ENCODE measurements at regions not wholly inside any gene's neighbourhood (a gene's known extent, or its start where the extent isn't known, plus 50 kb on each side); places are given as distances from the start of the nearest gene placed in this dataset.
"Not testable (repeated sequence)": the region's sequence is repeated elsewhere in the genome, so short reads cannot be mapped to it uniquely, and the experiment has no call there.

- in situ Hi-C loops (cut with HindIII; ENCODE audit: low sequenced_read_pairs), result no loop called here
Observed at GRCh38 chr1:222187566-222188332, 360.2 kb downstream of the HHIPL2 start.

DNA sequence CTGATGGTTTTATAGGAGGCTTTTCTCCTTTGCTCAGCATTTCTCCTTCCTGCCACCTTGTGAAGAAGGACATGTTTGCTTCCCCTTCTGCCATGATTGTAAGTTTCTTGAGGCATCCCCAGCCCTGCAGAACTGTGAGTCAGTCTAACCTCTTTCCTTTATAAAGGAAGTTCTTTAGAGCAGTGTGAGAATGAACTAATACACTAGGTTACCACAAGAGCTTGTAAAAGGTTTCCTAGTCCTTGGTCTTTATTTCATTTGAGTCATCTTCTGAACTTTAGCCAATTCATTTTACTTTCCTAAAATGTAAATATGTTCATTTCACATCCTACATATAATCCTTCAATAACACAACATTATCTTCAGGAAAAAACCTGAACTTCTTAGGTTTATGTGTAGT, 365.3 kb downstream of the HHIPL2 start:
- in situ Hi-C loops (cut with HindIII; ENCODE audit: low sequenced_read_pairs), result no loop called here

DNA sequence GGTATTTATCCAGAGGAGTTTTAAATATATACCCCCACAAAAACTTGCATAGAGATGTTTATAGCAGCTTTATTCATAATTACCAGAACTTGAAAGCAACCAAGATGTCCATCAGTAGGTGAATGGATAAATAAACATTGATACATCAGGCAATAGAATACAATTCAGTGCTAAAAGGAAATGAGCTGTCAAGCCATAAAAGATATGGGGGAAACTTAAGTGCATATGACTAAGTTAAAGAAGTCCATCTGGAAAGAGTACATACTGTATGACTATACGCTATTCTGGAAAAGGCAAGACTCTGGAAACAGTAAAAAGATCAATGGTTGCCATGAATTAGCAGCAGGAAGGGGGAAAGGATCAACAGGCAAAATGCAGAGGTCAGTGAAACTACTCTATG, 366.7 kb downstream of the HHIPL2 start:
- in situ Hi-C loops (cut with HindIII; ENCODE audit: low sequenced_read_pairs), result no loop called here

DNA sequence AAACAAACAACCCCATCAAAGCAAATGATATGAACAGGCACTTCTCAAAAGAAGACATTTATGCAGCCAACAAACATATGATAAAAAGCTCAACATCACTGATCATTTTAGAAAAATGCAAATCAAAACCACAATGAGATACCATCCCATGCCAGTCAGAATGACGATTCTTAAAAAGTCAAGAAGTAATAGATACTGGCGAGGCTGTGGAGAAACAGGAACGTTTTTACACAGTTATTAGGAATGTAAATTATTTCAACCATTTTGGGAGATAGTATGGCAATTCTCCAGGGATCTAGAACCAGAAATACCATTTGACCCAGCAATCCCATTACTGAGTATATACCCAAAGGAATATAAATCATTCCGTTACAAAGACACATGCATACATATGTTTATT, 370.4 kb downstream of the HHIPL2 start:
- in situ Hi-C loops (cut with HindIII; ENCODE audit: low sequenced_read_pairs), result not testable (repeated sequence)

DNA sequence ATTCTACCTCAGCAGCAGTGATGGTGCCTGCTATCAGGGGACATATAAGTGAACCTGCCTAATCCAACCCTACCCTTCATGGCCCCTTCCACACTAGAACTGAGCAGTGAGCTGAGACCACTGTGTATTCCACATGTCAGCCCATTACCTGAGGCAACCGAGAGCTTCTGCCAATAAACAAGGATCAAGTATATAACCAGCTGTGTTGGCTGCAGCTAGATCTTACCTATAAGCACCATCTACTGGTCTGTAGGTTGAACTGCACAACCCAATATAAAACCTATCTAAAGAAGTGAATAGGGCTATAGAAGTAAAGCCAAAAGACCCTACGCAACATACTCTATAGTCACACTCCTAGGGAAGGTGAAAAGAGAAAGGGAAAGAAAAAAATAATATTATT, 376.9 kb downstream of the HHIPL2 start:
- in situ Hi-C loops (cut with HindIII; ENCODE audit: low sequenced_read_pairs), result no loop called here

GRCh38 chr1:222168621-222169020, 379.3 kb downstream of the HHIPL2 start:
- in situ Hi-C loops (cut with HindIII; ENCODE audit: low sequenced_read_pairs), result loop anchor here (5.0 kb wide), 1 partner anchor 54 kb away; no protein-coding TSS in a partner anchor

DNA sequence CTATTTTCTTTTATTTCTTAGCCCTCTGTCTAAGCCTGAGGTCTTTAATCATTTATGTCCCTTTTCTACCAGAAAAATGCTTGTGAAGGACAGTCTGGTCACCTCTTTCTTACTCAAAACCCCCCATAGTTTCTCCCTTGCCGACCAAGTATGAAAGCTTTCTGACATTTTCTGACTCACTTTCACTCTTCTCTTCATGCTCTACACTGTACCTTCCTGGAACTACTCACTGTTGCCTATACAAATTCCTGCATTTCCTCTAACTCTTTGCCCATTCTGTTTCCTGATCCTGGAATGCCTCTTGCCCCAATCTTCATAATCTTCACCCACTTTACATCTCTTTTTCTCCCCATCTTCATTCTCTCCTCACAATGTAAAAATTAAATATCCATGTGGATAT, 380.0 kb downstream of the HHIPL2 start:
- in situ Hi-C loops (cut with HindIII; ENCODE audit: low sequenced_read_pairs), result loop anchor here (5.0 kb wide), 1 partner anchor 54 kb away; no protein-coding TSS in a partner anchor

DNA sequence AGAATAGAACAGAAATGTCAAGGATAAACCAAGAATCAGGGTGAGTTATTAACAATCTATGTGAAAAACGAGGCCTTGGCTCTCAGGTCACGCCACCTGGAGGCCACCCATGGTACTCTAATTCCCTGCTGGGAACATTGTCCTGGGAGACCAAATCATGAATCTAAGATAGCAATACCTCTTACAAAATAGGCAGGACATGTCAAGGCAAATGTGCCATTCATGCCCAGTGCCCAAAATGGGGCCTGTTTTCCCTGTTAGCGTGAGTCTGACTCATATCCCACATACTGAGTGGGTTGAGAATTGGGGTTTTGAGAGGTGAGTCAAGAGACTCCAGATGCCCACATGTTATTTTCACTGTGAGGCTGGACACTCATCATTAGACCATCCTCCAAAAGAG, 380.8 kb downstream of the HHIPL2 start:
- in situ Hi-C loops (cut with HindIII; ENCODE audit: low sequenced_read_pairs), result loop anchor here (5.0 kb wide), 1 partner anchor 55 kb away; no protein-coding TSS in a partner anchor

DNA sequence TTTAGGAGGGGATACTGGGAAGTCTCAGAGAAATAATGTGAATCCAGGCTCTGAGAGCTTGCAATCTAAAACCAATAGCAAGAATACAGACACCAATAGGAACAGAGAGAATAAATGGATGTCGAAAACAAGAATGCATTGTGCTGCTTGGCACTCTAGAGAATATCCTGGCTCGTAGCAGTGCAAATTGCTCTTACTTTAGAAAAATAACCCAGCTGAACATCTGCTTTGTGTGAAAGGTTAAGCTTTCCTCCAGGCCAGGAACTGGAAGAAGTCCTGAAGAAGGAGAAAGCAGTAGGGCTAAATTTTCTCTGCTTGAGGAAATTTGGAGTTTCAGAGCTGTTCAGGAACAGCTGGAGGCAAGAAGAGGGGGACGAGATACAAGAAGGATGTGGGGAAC, 382.3 kb downstream of the HHIPL2 start:
- in situ Hi-C loops (cut with HindIII; ENCODE audit: low sequenced_read_pairs), result loop anchor here (5.0 kb wide), 1 partner anchor 57 kb away; no protein-coding TSS in a partner anchor

- in situ Hi-C loops (cut with HindIII; ENCODE audit: low sequenced_read_pairs), result no loop called here
Observed at GRCh38 chr1:222163895-222164294, 384.0 kb downstream of the HHIPL2 start.

GRCh38 chr1:222161676-222162075, 386.2 kb downstream of the HHIPL2 start:
- in situ Hi-C loops (cut with HindIII; ENCODE audit: low sequenced_read_pairs), result no loop called here

- in situ Hi-C loops (cut with HindIII; ENCODE audit: low sequenced_read_pairs), result no loop called here
Observed at GRCh38 chr1:222157612-222158011, 390.3 kb downstream of the HHIPL2 start.

GRCh38 chr1:222140206-222140605, 398.3 kb upstream of the DUSP10 start:
- in situ Hi-C loops (cut with HindIII; ENCODE audit: low sequenced_read_pairs), result no loop called here

- in situ Hi-C loops (cut with HindIII; ENCODE audit: low sequenced_read_pairs), result no loop called here
Observed at GRCh38 chr1:222138095-222138494, 396.2 kb upstream of the DUSP10 start.

DNA sequence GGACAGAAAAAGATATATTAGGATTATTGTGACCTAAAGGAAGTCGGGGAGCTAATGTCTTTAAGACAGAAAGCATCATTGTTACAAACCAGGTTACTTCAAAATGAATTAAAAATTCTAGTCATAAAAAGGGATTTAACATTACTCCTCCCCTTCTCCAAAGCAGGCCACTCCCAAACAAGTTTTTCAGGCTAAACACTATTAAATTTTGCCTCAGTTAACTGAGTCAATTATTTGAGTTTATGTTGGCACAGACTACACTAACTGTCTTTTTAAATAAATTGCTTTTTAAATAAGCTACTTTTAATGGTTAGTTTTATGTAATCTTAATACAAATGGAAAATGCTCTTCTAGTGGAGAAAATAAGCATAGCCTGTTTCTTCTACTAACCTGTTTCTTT, 395.0 kb upstream of the DUSP10 start:
- in situ Hi-C loops (cut with HindIII; ENCODE audit: low sequenced_read_pairs), result no loop called here

- in situ Hi-C loops (cut with HindIII; ENCODE audit: low sequenced_read_pairs), result no loop called here
Observed at GRCh38 chr1:222129041-222129440, 387.2 kb upstream of the DUSP10 start.

DNA sequence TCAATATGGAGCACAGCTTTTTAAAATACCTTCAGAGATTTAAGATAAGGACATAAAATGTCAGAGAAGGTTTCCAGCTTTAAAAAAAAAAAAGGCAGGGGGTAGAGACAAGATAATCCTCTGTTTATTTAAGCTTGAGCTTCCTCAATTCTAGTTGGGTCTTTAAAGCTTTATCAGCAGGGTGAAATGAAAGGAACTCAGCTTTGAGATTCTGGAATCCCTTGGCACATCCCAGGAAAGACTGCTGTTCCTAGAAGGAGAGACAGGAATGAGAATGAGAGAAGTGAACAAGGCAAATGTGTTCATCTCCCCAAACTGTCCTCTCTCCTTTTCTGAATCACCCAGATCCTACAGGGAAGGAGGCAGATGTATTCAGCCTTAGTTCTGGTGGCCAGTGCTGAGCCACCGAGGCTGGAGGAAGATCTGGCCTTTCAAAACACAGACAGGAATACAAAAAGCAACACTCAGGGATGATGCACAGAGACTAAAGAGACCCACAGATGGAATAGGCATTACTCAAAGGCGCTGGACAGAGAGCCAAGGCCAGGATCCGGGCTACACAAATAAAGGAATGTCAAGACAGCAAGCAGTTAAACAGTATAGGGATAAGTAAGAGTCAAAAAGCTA, 385.8 kb upstream of the DUSP10 start:
- in situ Hi-C loops (cut with HindIII; ENCODE audit: low sequenced_read_pairs), result no loop called here

- in situ Hi-C loops (cut with HindIII; ENCODE audit: low sequenced_read_pairs), result no loop called here
Observed at GRCh38 chr1:222127096-222127495, 385.2 kb upstream of the DUSP10 start.

- in situ Hi-C loops (cut with HindIII; ENCODE audit: low sequenced_read_pairs), result no loop called here
Observed at GRCh38 chr1:222126052-222126451, 384.2 kb upstream of the DUSP10 start.

DNA sequence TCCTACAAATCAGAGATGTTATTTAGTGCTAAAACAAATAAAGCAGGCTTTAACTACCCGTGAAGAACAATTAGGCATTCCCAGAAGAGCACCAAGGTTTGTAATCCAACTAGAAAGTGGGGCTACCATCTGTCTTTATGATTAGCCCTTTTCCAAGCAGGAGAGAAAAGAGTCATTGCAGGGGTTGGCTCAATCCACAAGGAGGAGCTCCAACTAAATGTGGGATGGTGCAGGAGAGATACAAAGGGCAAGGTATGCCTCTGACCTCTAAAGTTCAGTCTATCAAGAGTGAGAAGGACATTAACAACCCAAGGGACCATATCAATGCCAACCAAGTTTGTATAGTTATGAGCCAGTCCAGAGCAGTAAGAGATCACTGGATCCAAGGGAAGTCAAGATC, 382.7 kb upstream of the DUSP10 start:
- in situ Hi-C loops (cut with HindIII; ENCODE audit: low sequenced_read_pairs), result no loop called here

DNA sequence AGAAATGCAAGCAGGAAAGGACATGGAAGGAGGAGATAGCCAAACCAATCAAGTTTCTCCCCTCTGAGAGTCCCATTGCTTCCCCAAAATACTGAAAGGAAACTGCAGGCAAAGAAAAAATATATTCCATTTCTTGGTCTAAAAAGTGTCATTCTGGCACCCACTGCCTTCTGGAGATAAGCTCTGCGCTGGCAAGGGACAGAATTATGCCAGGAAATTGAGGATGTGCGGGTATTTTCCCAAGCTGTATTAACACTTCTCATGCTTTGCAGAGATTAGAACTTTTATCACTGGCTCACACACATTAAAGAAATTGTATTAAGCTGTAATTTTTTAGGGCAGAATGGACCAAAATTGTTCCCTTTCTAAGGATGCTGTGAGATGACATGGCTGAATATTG, 381.2 kb upstream of the DUSP10 start:
- in situ Hi-C loops (cut with HindIII; ENCODE audit: low sequenced_read_pairs), result no loop called here

GRCh38 chr1:222117809-222118208, 375.9 kb upstream of the DUSP10 start:
- in situ Hi-C loops (cut with HindIII; ENCODE audit: low sequenced_read_pairs), result no loop called here

All from DLD1 (cell line).